NCI-H524 (cell line): ENCODE measurements at regions not wholly inside any gene's neighbourhood (a gene's known extent, or its start where the extent isn't known, plus 50 kb on each side); places are given as distances from the start of the nearest gene placed in this dataset.
A peak's percentile ranks its signal among the peaks of the same experiment; 100 is the strongest.
"Not testable (repeated sequence)": the region's sequence is repeated elsewhere in the genome, so short reads cannot be mapped to it uniquely, and the experiment has no call there.

ENCODE experiments used
- DNase-seq, 2 experiments: peaks; one replicate each; lab custom pipeline; 2025; lab: John Stamatoyannopoulos, UW

GRCh38 chr5:136740228-136740627 lies 374.9 kb upstream of the TRPC7 start:
- DNase-seq = no peak

GRCh38 chr5:136739271-136739670 lies 373.9 kb upstream of the TRPC7 start:
- not testable (repeated sequence) for DNase-seq

- DNase-seq = no peak
These were observed 373.5 kb upstream of the TRPC7 start for GRCh38 chr5:136738829-136739228.

- DNase-seq = no peak
These were observed 370.7 kb upstream of the TRPC7 start for GRCh38 chr5:136736021-136736420.

- not testable (repeated sequence) for DNase-seq
These were observed 370.3 kb upstream of the TRPC7 start for GRCh38 chr5:136735611-136736010.

GRCh38 chr5:136734628-136735027 lies 369.3 kb upstream of the TRPC7 start:
- no peak for DNase-seq

- no peak for DNase-seq
These were observed 367.4 kb upstream of the TRPC7 start for GRCh38 chr5:136732751-136733150.

GRCh38 chr5:136731241-136731900 lies 366.0 kb upstream of the TRPC7 start:
- DNase-seq = no peak

GRCh38 chr5:136730426-136730825 lies 365.1 kb upstream of the TRPC7 start:
- DNase-seq = no peak

GRCh38 chr5:136729901-136730355 lies 364.6 kb upstream of the TRPC7 start:
- DNase-seq = no peak

GRCh38 chr5:136726506-136726905 lies 361.2 kb upstream of the TRPC7 start:
- no peak for DNase-seq

GRCh38 chr5:136724161-136724560 lies 358.8 kb upstream of the TRPC7 start:
- no peak for DNase-seq

GRCh38 chr5:136722581-136722980 lies 357.2 kb upstream of the TRPC7 start:
- DNase-seq = no peak

GRCh38 chr5:136722086-136722485 lies 356.7 kb upstream of the TRPC7 start:
- DNase-seq = no peak

- DNase-seq = peak; percentile 52 to 80
These were observed 355.3 kb upstream of the TRPC7 start for GRCh38 chr5:136720674-136721073.

- no peak for DNase-seq
These were observed 352.6 kb upstream of the TRPC7 start for GRCh38 chr5:136717917-136718316.

GRCh38 chr5:136714286-136714685 lies 348.9 kb upstream of the TRPC7 start:
- DNase-seq = no peak

- no peak for DNase-seq
These were observed 347.3 kb upstream of the TRPC7 start for GRCh38 chr5:136712628-136713027.

GRCh38 chr5:136710834-136711233 lies 345.5 kb upstream of the TRPC7 start:
- no peak for DNase-seq

- DNase-seq = no peak
These were observed 338.4 kb upstream of the TRPC7 start for GRCh38 chr5:136703706-136704105.

- no peak for DNase-seq
These were observed 337.7 kb upstream of the TRPC7 start for GRCh38 chr5:136703036-136703435.

GRCh38 chr5:136701191-136701590 lies 335.8 kb upstream of the TRPC7 start:
- DNase-seq = no peak

- no peak for DNase-seq
These were observed 334.3 kb upstream of the TRPC7 start for GRCh38 chr5:136699651-136700050.

GRCh38 chr5:136698970-136699369 lies 333.6 kb upstream of the TRPC7 start:
- no peak for DNase-seq
